ENCODE measurements at regions not wholly inside any gene's neighbourhood (a gene's known extent, or its start where the extent isn't known, plus 50 kb on each side); places are given as distances from the start of the nearest gene placed in this dataset.
"Not testable (repeated sequence)": the region's sequence is repeated elsewhere in the genome, so short reads cannot be mapped to it uniquely, and the experiment has no call there.

DNA sequence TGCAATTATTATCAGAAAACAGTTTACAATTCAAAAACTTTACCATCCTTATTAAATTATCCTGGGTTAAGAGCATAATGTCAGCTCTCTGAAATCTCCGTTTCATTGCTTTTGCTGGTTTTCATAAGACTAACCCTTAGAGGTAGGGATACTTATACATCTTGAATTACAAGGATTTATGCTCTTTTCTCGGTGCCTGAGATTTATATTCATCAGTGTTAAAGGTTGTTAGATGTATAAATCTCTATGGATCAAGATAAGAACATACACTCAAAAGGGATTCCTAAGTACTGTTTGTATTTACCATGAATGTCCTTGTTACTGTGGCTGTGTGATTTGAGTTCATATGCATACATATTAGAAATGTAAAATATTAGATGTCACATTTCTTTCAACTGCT is 684.7 kb downstream of the EFNA5 start:
- Histone ChIP-seq H3K36me3 (ENCODE audit: control insufficient read depth, insufficient read depth, low read length) (no peaks in the 10 kb centered on the region), H3K9me3 (ENCODE audit: control insufficient read depth, low read length) (no peaks in the 10 kb centered on the region), H3K27me3 (ENCODE audit: control insufficient read depth, insufficient read depth, low read length, poor library complexity, severe bottlenecking) (peaks cover 9% of the 10 kb centered on the region), H3K4me1 (ENCODE audit: control insufficient read depth, insufficient read depth, low read length) (no peaks in the 10 kb centered on the region), H3K9ac (ENCODE audit: extremely low read depth, low read length, poor library complexity, severe bottlenecking) (no peak overlapping the region), H3K27ac (ENCODE audit: low read depth, low read length) (no peak overlapping the region), H3K4me3 (ENCODE audit: low read length) (no peak overlapping the region)
- no peak for DNase-seq
- no peaks in the 10 kb centered on the region for H3K36me3 Mint-ChIP-seq (ENCODE audit: low read depth)
- no peak overlapping the region for H3K4me3 Mint-ChIP-seq
- H3K27ac Mint-ChIP-seq: no peak overlapping the region
- H3K4me1 Mint-ChIP-seq: peaks cover 26% of the 10 kb centered on the region
- H3K9me3 Mint-ChIP-seq: no peaks in the 10 kb centered on the region
- TF ChIP-seq, protein P1, sequence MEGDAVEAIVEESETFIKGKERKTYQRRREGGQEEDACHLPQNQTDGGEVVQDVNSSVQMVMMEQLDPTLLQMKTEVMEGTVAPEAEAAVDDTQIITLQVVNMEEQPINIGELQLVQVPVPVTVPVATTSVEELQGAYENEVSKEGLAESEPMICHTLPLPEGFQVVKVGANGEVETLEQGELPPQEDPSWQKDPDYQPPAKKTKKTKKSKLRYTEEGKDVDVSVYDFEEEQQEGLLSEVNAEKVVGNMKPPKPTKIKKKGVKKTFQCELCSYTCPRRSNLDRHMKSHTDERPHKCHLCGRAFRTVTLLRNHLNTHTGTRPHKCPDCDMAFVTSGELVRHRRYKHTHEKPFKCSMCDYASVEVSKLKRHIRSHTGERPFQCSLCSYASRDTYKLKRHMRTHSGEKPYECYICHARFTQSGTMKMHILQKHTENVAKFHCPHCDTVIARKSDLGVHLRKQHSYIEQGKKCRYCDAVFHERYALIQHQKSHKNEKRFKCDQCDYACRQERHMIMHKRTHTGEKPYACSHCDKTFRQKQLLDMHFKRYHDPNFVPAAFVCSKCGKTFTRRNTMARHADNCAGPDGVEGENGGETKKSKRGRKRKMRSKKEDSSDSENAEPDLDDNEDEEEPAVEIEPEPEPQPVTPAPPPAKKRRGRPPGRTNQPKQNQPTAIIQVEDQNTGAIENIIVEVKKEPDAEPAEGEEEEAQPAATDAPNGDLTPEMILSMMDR (conservative IDR thresholded peaks at IDR 0.05): no peak
- peaks cover 2% of the 10 kb centered on the region for H3K27me3 Mint-ChIP-seq (ENCODE audit: insufficient read depth)
- WGBS, 2 experiments (ENCODE audit: insufficient coverage in 1 of 2, insufficient read length in 1 of 2): 0% methylated on average over 1 of the region's 2 CpGs; no CpG with 5 or more reads in 1 of the 2 experiments

GRCh38 chr5:106985174-106985573 is 685.6 kb downstream of the EFNA5 start:
- DNase-seq: no peak
- WGBS, 2 experiments (ENCODE audit: insufficient coverage in 1 of 2, insufficient read length in 1 of 2): 83 to 92% methylated on average over 4 to 5 of the region's 6 CpGs
- peaks cover 9% of the 10 kb centered on the region for H3K27me3 ChIP-seq (ENCODE audit: control insufficient read depth, insufficient read depth, low read length, poor library complexity, severe bottlenecking)
- Mint-ChIP-seq H3K36me3 (ENCODE audit: low read depth) (no peaks in the 10 kb centered on the region), H3K4me1 (peaks cover 34% of the 10 kb centered on the region), H3K9me3 (no peaks in the 10 kb centered on the region), H3K27ac (no peak overlapping the region), H3K27me3 (ENCODE audit: insufficient read depth) (peaks cover 4% of the 10 kb centered on the region), H3K4me3 (no peak overlapping the region)
- no peak overlapping the region for H3K27ac ChIP-seq (ENCODE audit: low read depth, low read length)
- H3K9me3 ChIP-seq (ENCODE audit: control insufficient read depth, low read length): no peaks in the 10 kb centered on the region
- no peaks in the 10 kb centered on the region for H3K36me3 ChIP-seq (ENCODE audit: control insufficient read depth, insufficient read depth, low read length)
- TF ChIP-seq, protein P1 (conservative IDR thresholded peaks at IDR 0.05): no peak
- H3K9ac ChIP-seq (ENCODE audit: extremely low read depth, low read length, poor library complexity, severe bottlenecking): no peak overlapping the region
- no peaks in the 10 kb centered on the region for H3K4me1 ChIP-seq (ENCODE audit: control insufficient read depth, insufficient read depth, low read length)
- H3K4me3 ChIP-seq (ENCODE audit: low read length): no peak overlapping the region

- DNase-seq; H3K36me3 ChIP-seq (ENCODE audit: control insufficient read depth, insufficient read depth, low read length); H3K9ac ChIP-seq (ENCODE audit: extremely low read depth, low read length, poor library complexity, severe bottlenecking); H3K9me3 Mint-ChIP-seq; H3K9me3 ChIP-seq (ENCODE audit: control insufficient read depth, low read length); H3K36me3 Mint-ChIP-seq (ENCODE audit: low read depth); H3K4me1 ChIP-seq (ENCODE audit: control insufficient read depth, insufficient read depth, low read length); H3K4me3 ChIP-seq (ENCODE audit: low read length); H3K27me3 ChIP-seq (ENCODE audit: control insufficient read depth, insufficient read depth, low read length, poor library complexity, severe bottlenecking); H3K27ac ChIP-seq (ENCODE audit: low read depth, low read length): not testable (repeated sequence)
- Mint-ChIP-seq H3K27ac (peak overlapping the region; percentile 83), H3K4me3 (peak overlapping the region; percentile 68), H3K27me3 (ENCODE audit: insufficient read depth) (peaks cover 11% of the 10 kb centered on the region), H3K4me1 (peaks cover 58% of the 10 kb centered on the region)
- WGBS, 2 experiments (ENCODE audit: insufficient coverage in 1 of 2, insufficient read length in 1 of 2): 23% methylated on average over 11 of the region's 11 CpGs; no CpG with 5 or more reads in 1 of the 2 experiments
These were observed 691.6 kb downstream of the EFNA5 start for GRCh38 chr5:106979178-106979577.

GRCh38 chr5:106978582-106979165 is 692.1 kb downstream of the EFNA5 start:
- H3K36me3 Mint-ChIP-seq (ENCODE audit: low read depth); H3K27me3 ChIP-seq (ENCODE audit: control insufficient read depth, insufficient read depth, low read length, poor library complexity, severe bottlenecking); H3K9me3 Mint-ChIP-seq; H3K4me1 ChIP-seq (ENCODE audit: control insufficient read depth, insufficient read depth, low read length); H3K27ac ChIP-seq (ENCODE audit: low read depth, low read length); H3K36me3 ChIP-seq (ENCODE audit: control insufficient read depth, insufficient read depth, low read length); H3K4me3 ChIP-seq (ENCODE audit: low read length); H3K9me3 ChIP-seq (ENCODE audit: control insufficient read depth, low read length); H3K9ac ChIP-seq (ENCODE audit: extremely low read depth, low read length, poor library complexity, severe bottlenecking): not testable (repeated sequence)
- peaks cover 57% of the 10 kb centered on the region for H3K4me1 Mint-ChIP-seq
- H3K27me3 Mint-ChIP-seq (ENCODE audit: insufficient read depth): peaks cover 11% of the 10 kb centered on the region
- H3K27ac Mint-ChIP-seq: peak overlapping the region; percentile 83
- peak; percentile 69 for DNase-seq
- WGBS, 2 experiments (ENCODE audit: insufficient coverage in 1 of 2, insufficient read length in 1 of 2): 18 to 23% methylated on average over 3 to 13 of the region's 13 CpGs
- H3K4me3 Mint-ChIP-seq: peak overlapping the region; percentile 68

Measured in endodermal cell (in vitro differentiated cells).